PC-9 (cell line): ENCODE measurements at regions not wholly inside any gene's neighbourhood (a gene's known extent, or its start where the extent isn't known, plus 50 kb on each side); places are given as distances from the start of the nearest gene placed in this dataset.

ENCODE experiments used
- CTCF ChIP-seq: fragments of 200-600 bp; sonication (generic); conservative IDR thresholded peaks from 2 replicates; pipeline ENCODE4 v1.6.1; 2017; ENCODE audit warnings: mixed run types, antibody characterized with exemption, mild to moderate bottlenecking, moderate library complexity
- EZH2 ChIP-seq: fragments of 200-600 bp; sonication (generic); IDR thresholded peaks from 2 replicates; pipeline ENCODE4 v1.8.0; 2017; ENCODE audit warnings: antibody characterized with exemption, low read depth

- no peak for TF ChIP-seq EZH2
- no peak for TF ChIP-seq CTCF
Observed at GRCh38 chr3:132255041-132255745, 62.0 kb upstream of the ACP3 start.
